Astrocyte of the spinal cord (primary cell): ENCODE measurements at regions not wholly inside any gene's neighbourhood (a gene's known extent, or its start where the extent isn't known, plus 50 kb on each side); places are given as distances from the start of the nearest gene placed in this dataset.

Experiments used
- DNase-seq: peaks from one replicate; pipeline ENCODE4 v3.0.0; 2011; ENCODE audit warnings: low read depth, low spot score
- H3K4me3 ChIP-seq: 2 replicates; pipeline ENCODE4 v1.5.1; 2011; ENCODE audit warnings: low read depth, mild to moderate bottlenecking, low read length, moderate library complexity
- CTCF ChIP-seq: IDR thresholded peaks from 2 replicates; pipeline ENCODE4 v1.5.1; 2012; ENCODE audit warnings: low read depth, mild to moderate bottlenecking, low read length, inconsistent platforms
- in situ Hi-C: cut with HindIII; loops from 2 replicates; pipeline ENCODE4 v1.10.0; 2017; ENCODE audit warnings: low sequenced_read_pairs

GRCh38 chr17:77698903-77699623 lies 259.4 kb upstream of the TNRC6C start:
- in situ Hi-C loops = no loop called here
- H3K4me3 ChIP-seq = no peak overlapping the region
- no peak for TF ChIP-seq CTCF
- DNase-seq = no peak

DNA sequence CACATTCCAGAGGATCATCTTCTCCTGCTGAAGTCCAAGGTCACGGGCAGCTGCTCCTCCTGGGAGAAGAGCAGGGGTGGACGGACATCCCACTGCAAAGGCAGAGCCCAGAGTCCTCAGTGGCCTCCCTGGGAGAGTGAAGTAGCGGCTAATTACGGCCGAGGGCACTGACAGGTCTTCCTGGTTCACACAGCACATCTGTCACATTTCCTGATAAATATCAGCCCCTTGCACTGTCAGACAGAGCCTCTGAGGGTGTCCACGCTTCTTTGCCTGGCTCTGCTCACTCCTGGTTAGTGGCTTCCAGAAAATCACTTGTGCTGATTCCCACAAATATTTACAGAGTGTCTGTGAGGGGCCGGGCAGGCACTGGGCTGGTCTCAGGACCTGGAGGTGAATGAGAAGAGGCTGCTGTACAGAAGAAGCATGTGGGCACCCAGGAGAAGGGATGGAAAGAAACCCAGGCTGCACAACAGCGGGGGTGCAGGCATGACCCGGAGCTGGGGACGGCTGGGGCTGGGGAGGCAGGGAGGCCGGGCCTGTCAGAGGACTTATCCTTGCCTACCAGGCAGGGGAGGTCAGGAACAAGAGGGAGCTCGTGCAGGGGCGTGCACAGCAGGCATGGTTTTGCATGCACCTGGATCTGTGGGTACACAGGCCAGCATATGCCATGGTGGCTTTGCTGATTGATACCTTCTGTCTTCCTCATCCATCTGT lies 258.2 kb upstream of the TNRC6C start:
- in situ Hi-C loops = no loop called here
- H3K4me3 ChIP-seq = no peak overlapping the region
- no peak for TF ChIP-seq CTCF
- DNase-seq = no peak

GRCh38 chr17:77701996-77702395 lies 256.5 kb upstream of the TNRC6C start:
- no peak for TF ChIP-seq CTCF
- in situ Hi-C loops = no loop called here
- no peak overlapping the region for H3K4me3 ChIP-seq
- DNase-seq = no peak

- H3K4me3 ChIP-seq = no peak overlapping the region
- no peak for DNase-seq
- in situ Hi-C loops = no loop called here
- no peak for TF ChIP-seq CTCF
These were observed 254.3 kb upstream of the TNRC6C start for GRCh38 chr17:77704048-77704815.

DNA sequence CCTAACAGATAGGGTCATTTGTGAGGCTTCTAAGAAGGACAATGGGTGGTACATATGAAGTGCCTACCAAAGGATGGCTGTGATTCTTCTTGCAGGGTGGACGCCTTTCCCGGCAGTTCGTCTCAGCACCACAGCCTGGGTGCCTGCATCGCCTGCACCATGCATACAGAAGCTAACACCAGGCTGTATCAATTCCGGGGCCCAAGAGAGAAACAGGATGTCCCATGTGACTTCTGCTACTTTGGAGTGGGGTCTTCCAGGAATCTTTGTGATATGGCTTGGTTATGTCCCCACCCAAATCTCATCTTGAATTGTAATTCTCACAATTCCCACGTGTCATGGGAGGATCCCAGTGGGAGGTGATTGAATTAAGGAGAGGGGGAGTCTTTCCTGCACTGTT lies 251.6 kb upstream of the TNRC6C start:
- no peak overlapping the region for H3K4me3 ChIP-seq
- no peak for DNase-seq
- in situ Hi-C loops = no loop called here

More for the DNA sequence above, 251.6 kb upstream of the TNRC6C start:
- TF ChIP-seq CTCF = no peak
